GM12892 (cell line): ENCODE measurements at regions not wholly inside any gene's neighbourhood (a gene's known extent, or its start where the extent isn't known, plus 50 kb on each side); places are given as distances from the start of the nearest gene placed in this dataset.

Experiments used
- POLR2A ChIP-seq: IDR thresholded peaks from 2 replicates; pipeline ENCODE4 v1.6.1; 2011; ENCODE audit warnings: low read depth, low read length, control low read depth
- POLR2AphosphoS5 ChIP-seq: IDR thresholded peaks from 2 replicates; pipeline ENCODE4 v1.6.1; 2011; ENCODE audit warnings: low read depth, low read length, control low read depth

- no peak for TF ChIP-seq POLR2AphosphoS5
- no peak for TF ChIP-seq POLR2A
These were observed 59.4 kb upstream of the DRD2 start for GRCh38 chr11:113534625-113535024.
